Duodenal mucosa (tissue), 2 donors: ENCODE measurements at regions not wholly inside any gene's neighbourhood (a gene's known extent, or its start where the extent isn't known, plus 50 kb on each side); places are given as distances from the start of the nearest gene placed in this dataset.

ENCODE experiments used
- H3K27ac ChIP-seq: one replicate; pipeline ENCODE4 v1.7.0; 2013; ENCODE audit warnings: low read depth, low read length
- H3K27me3 ChIP-seq, 2 donors: one replicate each; pipeline ENCODE4 v1.7.0; 2013; ENCODE audit warnings: low read length in 2 of 2, control low read depth in 1 of 2; ENCODE audit not compliant: insufficient read depth in 2 of 2, control insufficient read depth in 1 of 2
- H3K36me3 ChIP-seq, 2 donors: one replicate each; pipeline ENCODE4 v1.7.0; 2013; ENCODE audit warnings: low read length in 2 of 2, control low read depth in 1 of 2; ENCODE audit not compliant: insufficient read depth in 2 of 2, control insufficient read depth in 1 of 2
- H3K4me1 ChIP-seq, 2 donors: one replicate each; pipeline ENCODE4 v1.7.0; 2013; ENCODE audit warnings: low read length in 2 of 2, control low read depth in 1 of 2; ENCODE audit not compliant: insufficient read depth in 2 of 2, control insufficient read depth in 1 of 2
- H3K4me3 ChIP-seq, 2 donors: one replicate each; pipeline ENCODE4 v1.7.0; 2013; ENCODE audit warnings: low read length in 2 of 2, low read depth in 1 of 2
- H3K9ac ChIP-seq, 2 donors: one replicate each; pipeline ENCODE4 v1.7.0; 2013; ENCODE audit warnings: low read length in 2 of 2, low read depth in 1 of 2
- H3K9me3 ChIP-seq, 2 donors: one replicate each; pipeline ENCODE4 v1.7.0; 2013; ENCODE audit warnings: low read length in 2 of 2, control low read depth in 1 of 2; ENCODE audit not compliant: control insufficient read depth in 1 of 2

GRCh38 chr4:123516576-123516975 is 120.0 kb downstream of the SPRY1 start:
- Histone ChIP-seq H3K36me3 (no peaks in the 10 kb centered on the region), H3K27ac (no peak overlapping the region), H3K9ac (no peak overlapping the region), H3K4me1 (no peaks in the 10 kb centered on the region), H3K9me3 (no peaks in the 10 kb centered on the region), H3K27me3 (no peaks in the 10 kb centered on the region), H3K4me3 (no peak overlapping the region)

DNA sequence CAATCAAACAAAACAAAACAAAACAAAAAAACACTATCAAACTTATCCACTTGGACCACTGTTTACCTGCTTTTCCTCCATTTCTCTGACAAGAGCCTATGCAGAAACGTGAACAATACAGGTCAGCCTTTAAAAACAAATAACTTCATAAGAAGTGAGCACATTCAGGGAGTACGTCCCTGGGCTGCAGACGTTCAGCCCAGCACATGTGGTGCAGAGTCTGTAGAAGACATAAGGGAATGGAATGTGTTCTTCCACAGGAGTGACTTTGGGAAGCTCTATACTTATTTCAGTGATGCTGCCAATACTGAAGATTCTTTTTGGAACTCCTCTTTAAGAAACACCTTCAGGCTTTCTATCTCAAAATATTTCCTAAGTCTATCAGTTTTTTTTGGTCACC is 120.6 kb downstream of the SPRY1 start:
- Histone ChIP-seq H3K9ac (no peak overlapping the region), H3K4me1 (no peaks in the 10 kb centered on the region), H3K9me3 (no peaks in the 10 kb centered on the region), H3K27me3 (no peaks in the 10 kb centered on the region), H3K4me3 (no peak overlapping the region), H3K36me3 (no peaks in the 10 kb centered on the region), H3K27ac (no peak overlapping the region)

DNA sequence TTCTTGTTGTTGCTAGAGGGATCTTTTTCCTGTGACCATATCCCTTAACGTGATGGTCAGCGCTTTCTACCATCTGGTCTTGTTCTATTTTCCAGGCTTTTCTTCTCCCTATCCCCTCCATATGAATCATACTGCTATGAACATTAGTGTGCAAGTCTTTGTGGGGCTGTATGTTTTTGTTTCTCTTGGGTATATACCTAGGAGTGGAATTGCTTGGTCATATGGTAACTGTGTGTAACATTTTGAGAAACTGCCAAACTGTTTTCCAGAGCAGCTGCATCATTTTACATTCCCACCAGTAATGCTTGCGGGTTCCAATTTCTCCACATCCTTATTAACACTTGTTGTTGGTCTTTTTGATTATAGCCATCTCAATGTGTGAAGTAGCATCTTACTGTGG is 121.4 kb downstream of the SPRY1 start:
- no peaks in the 10 kb centered on the region for H3K36me3 ChIP-seq
- no peaks in the 10 kb centered on the region for H3K4me1 ChIP-seq
- no peaks in the 10 kb centered on the region for H3K27me3 ChIP-seq
- no peak overlapping the region for H3K4me3 ChIP-seq
- H3K27ac ChIP-seq: no peak overlapping the region
- H3K9ac ChIP-seq: no peak overlapping the region
- H3K9me3 ChIP-seq: no peaks in the 10 kb centered on the region

DNA sequence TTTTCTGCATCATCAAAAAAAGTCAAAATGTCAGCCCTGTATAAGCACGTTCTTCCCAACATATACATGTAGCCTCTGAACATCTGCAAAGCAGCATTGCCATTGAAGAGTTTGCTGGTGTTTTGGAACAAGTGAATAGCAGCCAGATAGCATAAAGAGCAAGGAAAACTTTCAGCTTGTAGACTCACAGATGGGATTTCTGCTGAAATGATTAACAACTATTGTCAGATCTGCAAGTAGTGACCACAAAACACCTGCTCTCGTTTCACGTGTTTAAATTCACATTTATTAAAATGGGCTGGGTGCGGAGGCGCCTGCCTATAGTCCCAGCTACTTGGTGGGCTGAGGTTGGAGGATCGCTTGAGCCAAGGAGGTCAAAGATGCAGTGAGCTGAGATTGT is 123.7 kb downstream of the SPRY1 start:
- Histone ChIP-seq H3K27ac (no peak overlapping the region), H3K9me3 (no peaks in the 10 kb centered on the region), H3K4me1 (no peaks in the 10 kb centered on the region), H3K4me3 (no peak overlapping the region), H3K27me3 (no peaks in the 10 kb centered on the region), H3K36me3 (no peaks in the 10 kb centered on the region), H3K9ac (no peak overlapping the region)

DNA sequence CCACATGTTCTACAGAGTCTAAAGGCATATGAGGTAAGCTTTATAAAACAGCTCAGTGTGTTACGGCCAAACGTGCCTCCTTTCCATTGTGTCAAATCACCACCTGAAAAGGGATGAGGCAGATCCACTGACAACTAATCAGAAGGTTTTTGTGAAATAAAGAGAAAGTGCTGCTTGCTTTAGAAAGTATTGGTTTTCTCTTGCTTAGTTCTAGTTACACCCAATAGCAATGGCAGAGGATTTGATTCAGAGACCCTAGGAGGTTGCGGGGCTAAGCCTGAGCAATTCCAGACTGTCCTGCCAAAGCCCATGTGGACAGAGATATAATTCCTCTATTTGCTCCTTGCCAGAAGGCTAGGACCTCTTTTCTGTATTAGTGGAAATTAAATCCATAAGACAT is 125.5 kb downstream of the SPRY1 start:
- H3K4me1 ChIP-seq: no peaks in the 10 kb centered on the region
- H3K27ac ChIP-seq: no peak overlapping the region
- H3K9ac ChIP-seq: no peak overlapping the region
- no peaks in the 10 kb centered on the region for H3K27me3 ChIP-seq
- no peaks in the 10 kb centered on the region for H3K9me3 ChIP-seq
- H3K4me3 ChIP-seq: no peak overlapping the region
- H3K36me3 ChIP-seq: no peaks in the 10 kb centered on the region

GRCh38 chr4:123522646-123523045 is 126.1 kb downstream of the SPRY1 start:
- H3K36me3 ChIP-seq: no peaks in the 10 kb centered on the region
- no peak overlapping the region for H3K27ac ChIP-seq
- H3K9me3 ChIP-seq: no peaks in the 10 kb centered on the region
- H3K4me3 ChIP-seq: no peak overlapping the region
- H3K9ac ChIP-seq: no peak overlapping the region
- H3K27me3 ChIP-seq: no peaks in the 10 kb centered on the region
- no peaks in the 10 kb centered on the region for H3K4me1 ChIP-seq

GRCh38 chr4:123524958-123525628 is 128.5 kb downstream of the SPRY1 start:
- Histone ChIP-seq H3K36me3 (no peaks in the 10 kb centered on the region), H3K27me3 (no peaks in the 10 kb centered on the region), H3K27ac (no peak overlapping the region), H3K4me3 (no peak overlapping the region), H3K9ac (no peak overlapping the region), H3K4me1 (peaks cover 0 to 11% of the 10 kb centered on the region in 2 donors), H3K9me3 (no peaks in the 10 kb centered on the region)

DNA sequence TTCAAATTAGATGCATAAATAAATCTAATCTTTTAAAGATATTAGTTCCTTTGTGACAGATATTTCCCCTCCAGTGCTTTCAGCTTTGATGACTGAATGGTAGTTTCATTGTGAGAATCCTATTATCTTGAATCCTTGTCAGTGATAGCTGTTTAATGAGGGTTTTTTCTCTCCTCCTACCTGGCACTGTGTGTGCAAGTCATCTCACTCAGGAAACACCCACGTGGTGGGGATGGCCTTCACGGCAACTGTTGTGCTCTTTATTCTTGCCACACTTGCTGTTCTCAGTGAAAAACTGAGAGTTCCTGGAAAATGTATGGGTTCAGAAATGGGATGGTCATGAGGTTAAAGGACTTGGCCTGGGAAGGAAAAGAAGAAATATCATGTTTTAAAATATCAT is 129.9 kb downstream of the SPRY1 start:
- peaks cover 0 to 11% of the 10 kb centered on the region in 2 donors for H3K4me1 ChIP-seq
- H3K9ac ChIP-seq: no peak overlapping the region
- no peaks in the 10 kb centered on the region for H3K9me3 ChIP-seq
- H3K36me3 ChIP-seq: no peaks in the 10 kb centered on the region
- no peak overlapping the region for H3K4me3 ChIP-seq
- H3K27me3 ChIP-seq: no peaks in the 10 kb centered on the region
- H3K27ac ChIP-seq: no peak overlapping the region

GRCh38 chr4:123528501-123529277 is 132.1 kb downstream of the SPRY1 start:
- H3K27me3 ChIP-seq: no peaks in the 10 kb centered on the region
- no peak overlapping the region for H3K4me3 ChIP-seq
- H3K9ac ChIP-seq: no peak overlapping the region
- H3K36me3 ChIP-seq: no peaks in the 10 kb centered on the region
- no peak overlapping the region for H3K27ac ChIP-seq
- H3K9me3 ChIP-seq: no peaks in the 10 kb centered on the region
- peaks cover 0 to 11% of the 10 kb centered on the region in 2 donors for H3K4me1 ChIP-seq

- Histone ChIP-seq H3K4me3 (no peak overlapping the region), H3K27me3 (no peaks in the 10 kb centered on the region), H3K36me3 (no peaks in the 10 kb centered on the region), H3K9ac (no peak overlapping the region), H3K4me1 (peaks cover 0 to 11% of the 10 kb centered on the region in 2 donors), H3K27ac (no peak overlapping the region), H3K9me3 (no peaks in the 10 kb centered on the region)
Observed at GRCh38 chr4:123529278-123529568, 132.6 kb downstream of the SPRY1 start.
